HL-60 (cell line): ENCODE measurements at regions not wholly inside any gene's neighbourhood (a gene's known extent, or its start where the extent isn't known, plus 50 kb on each side); places are given as distances from the start of the nearest gene placed in this dataset.

Source experiments
- POLR2AphosphoS5 ChIP-seq: IDR thresholded peaks from 2 replicates; pipeline ENCODE4 v1.6.1; 2012; ENCODE audit warnings: low read depth
- SPI1 ChIP-seq: IDR thresholded peaks from 2 replicates; pipeline ENCODE4 v1.6.1; 2012; ENCODE audit warnings: low read depth, mild to moderate bottlenecking, borderline replicate concordance
- TF ChIP-seq, protein P1 (sequence below): IDR thresholded peaks from one replicate; pipeline ENCODE4 v1.5.1; 2011; ENCODE audit warnings: low read length, control low read depth, inconsistent platforms; ENCODE audit not compliant: insufficient read depth
- TF ChIP-seq, protein P2 (sequence below): IDR thresholded peaks from 2 replicates; pipeline ENCODE4 v1.6.1; 2012; ENCODE audit warnings: low read depth; ENCODE audit not compliant: insufficient replicate concordance

DNA sequence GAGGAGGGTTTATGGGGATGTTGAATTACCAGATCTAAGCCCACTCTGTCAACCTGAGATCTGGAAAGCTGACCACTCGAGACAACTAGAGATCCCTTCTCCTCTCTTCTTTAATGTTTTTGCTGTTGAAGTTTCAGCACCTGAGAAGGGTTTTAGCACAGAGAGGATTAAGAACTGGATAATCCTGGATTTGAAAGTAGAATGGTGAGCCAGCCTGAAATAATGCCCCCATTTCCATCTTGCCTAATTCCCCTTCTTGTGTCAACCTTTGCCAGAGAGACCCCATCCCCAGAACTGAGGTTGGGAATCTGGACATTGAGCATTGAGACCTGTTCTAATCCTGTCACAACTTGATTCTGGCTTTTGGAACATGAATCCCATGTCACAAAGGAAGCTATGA, 87.8 kb upstream of the RFLNA start:
- TF ChIP-seq, protein P1, sequence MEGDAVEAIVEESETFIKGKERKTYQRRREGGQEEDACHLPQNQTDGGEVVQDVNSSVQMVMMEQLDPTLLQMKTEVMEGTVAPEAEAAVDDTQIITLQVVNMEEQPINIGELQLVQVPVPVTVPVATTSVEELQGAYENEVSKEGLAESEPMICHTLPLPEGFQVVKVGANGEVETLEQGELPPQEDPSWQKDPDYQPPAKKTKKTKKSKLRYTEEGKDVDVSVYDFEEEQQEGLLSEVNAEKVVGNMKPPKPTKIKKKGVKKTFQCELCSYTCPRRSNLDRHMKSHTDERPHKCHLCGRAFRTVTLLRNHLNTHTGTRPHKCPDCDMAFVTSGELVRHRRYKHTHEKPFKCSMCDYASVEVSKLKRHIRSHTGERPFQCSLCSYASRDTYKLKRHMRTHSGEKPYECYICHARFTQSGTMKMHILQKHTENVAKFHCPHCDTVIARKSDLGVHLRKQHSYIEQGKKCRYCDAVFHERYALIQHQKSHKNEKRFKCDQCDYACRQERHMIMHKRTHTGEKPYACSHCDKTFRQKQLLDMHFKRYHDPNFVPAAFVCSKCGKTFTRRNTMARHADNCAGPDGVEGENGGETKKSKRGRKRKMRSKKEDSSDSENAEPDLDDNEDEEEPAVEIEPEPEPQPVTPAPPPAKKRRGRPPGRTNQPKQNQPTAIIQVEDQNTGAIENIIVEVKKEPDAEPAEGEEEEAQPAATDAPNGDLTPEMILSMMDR = no peak
- TF ChIP-seq POLR2AphosphoS5 = no peak
- no peak for TF ChIP-seq SPI1
- TF ChIP-seq, protein P2, sequence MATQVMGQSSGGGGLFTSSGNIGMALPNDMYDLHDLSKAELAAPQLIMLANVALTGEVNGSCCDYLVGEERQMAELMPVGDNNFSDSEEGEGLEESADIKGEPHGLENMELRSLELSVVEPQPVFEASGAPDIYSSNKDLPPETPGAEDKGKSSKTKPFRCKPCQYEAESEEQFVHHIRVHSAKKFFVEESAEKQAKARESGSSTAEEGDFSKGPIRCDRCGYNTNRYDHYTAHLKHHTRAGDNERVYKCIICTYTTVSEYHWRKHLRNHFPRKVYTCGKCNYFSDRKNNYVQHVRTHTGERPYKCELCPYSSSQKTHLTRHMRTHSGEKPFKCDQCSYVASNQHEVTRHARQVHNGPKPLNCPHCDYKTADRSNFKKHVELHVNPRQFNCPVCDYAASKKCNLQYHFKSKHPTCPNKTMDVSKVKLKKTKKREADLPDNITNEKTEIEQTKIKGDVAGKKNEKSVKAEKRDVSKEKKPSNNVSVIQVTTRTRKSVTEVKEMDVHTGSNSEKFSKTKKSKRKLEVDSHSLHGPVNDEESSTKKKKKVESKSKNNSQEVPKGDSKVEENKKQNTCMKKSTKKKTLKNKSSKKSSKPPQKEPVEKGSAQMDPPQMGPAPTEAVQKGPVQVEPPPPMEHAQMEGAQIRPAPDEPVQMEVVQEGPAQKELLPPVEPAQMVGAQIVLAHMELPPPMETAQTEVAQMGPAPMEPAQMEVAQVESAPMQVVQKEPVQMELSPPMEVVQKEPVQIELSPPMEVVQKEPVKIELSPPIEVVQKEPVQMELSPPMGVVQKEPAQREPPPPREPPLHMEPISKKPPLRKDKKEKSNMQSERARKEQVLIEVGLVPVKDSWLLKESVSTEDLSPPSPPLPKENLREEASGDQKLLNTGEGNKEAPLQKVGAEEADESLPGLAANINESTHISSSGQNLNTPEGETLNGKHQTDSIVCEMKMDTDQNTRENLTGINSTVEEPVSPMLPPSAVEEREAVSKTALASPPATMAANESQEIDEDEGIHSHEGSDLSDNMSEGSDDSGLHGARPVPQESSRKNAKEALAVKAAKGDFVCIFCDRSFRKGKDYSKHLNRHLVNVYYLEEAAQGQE = no peak
